AG10803 (cell line): ENCODE measurements at regions not wholly inside any gene's neighbourhood (a gene's known extent, or its start where the extent isn't known, plus 50 kb on each side); places are given as distances from the start of the nearest gene placed in this dataset.
"Not testable (repeated sequence)": the region's sequence is repeated elsewhere in the genome, so short reads cannot be mapped to it uniquely, and the experiment has no call there.

ENCODE experiments used
- DNase-seq: peaks from one replicate; pipeline ENCODE4 v3.0.0; 2010; ENCODE audit warnings: low read depth
- H3K4me3 ChIP-seq: 2 replicates; pipeline ENCODE4 v1.5.1; 2011; ENCODE audit warnings: mild to moderate bottlenecking, low read length, control low read depth
- CTCF ChIP-seq: conservative IDR thresholded peaks from 2 replicates; pipeline ENCODE4 v1.5.1; 2011; ENCODE audit warnings: mild to moderate bottlenecking, low read length, control low read depth, inconsistent platforms

- no peak for TF ChIP-seq CTCF
- no peak for DNase-seq
- no peak overlapping the region for H3K4me3 ChIP-seq
These were observed 87.2 kb upstream of the YWHAQ start for GRCh38 chr2:9717886-9718451.

GRCh38 chr2:9720352-9721093, 89.7 kb upstream of the YWHAQ start:
- no peak for DNase-seq
- no peak for TF ChIP-seq CTCF
- H3K4me3 ChIP-seq, result no peak overlapping the region

GRCh38 chr2:9721344-9721743, 90.5 kb upstream of the YWHAQ start:
- DNase-seq, result no peak
- H3K4me3 ChIP-seq, result no peak overlapping the region
- no peak for TF ChIP-seq CTCF

GRCh38 chr2:9722451-9722850, 91.7 kb upstream of the YWHAQ start:
- TF ChIP-seq CTCF, result no peak
- no peak overlapping the region for H3K4me3 ChIP-seq
- no peak for DNase-seq

- no peak for DNase-seq
- no peak overlapping the region for H3K4me3 ChIP-seq
- no peak for TF ChIP-seq CTCF
These were observed 93.8 kb upstream of the YWHAQ start for GRCh38 chr2:9724565-9724964.

- TF ChIP-seq CTCF, result no peak
- DNase-seq, result no peak
- no peak overlapping the region for H3K4me3 ChIP-seq
These were observed 94.3 kb upstream of the YWHAQ start for GRCh38 chr2:9725106-9725505.

GRCh38 chr2:9726016-9726415, 95.2 kb upstream of the YWHAQ start:
- H3K4me3 ChIP-seq, DNase-seq: not testable (repeated sequence)

- DNase-seq, result not testable (repeated sequence)
These were observed 99.7 kb upstream of the YWHAQ start for GRCh38 chr2:9730523-9730922.

More at GRCh38 chr2:9730523-9730922, 99.7 kb upstream of the YWHAQ start:
- H3K4me3 ChIP-seq, result not testable (repeated sequence)
